ENCODE measurements at regions not wholly inside any gene's neighbourhood (a gene's known extent, or its start where the extent isn't known, plus 50 kb on each side); places are given as distances from the start of the nearest gene placed in this dataset.

- WGBS, 5 donors = 78 to 85% (median 84%) methylated on average over 2 of the region's 2 CpGs
- TF ChIP-seq POLR2A (IDR thresholded peaks at IDR 0.05) (no peak), CTCF (IDR thresholded peaks at IDR 0.05) (no peak), POLR2AphosphoS5 (IDR thresholded peaks at IDR 0.05) (no peak), EP300 (IDR thresholded peaks at IDR 0.05) (no peak)
- Histone ChIP-seq H3K9me3 (no peaks in the 10 kb centered on the region), H3K4me3 (no peak overlapping the region), H3K36me3 (no peaks in the 10 kb centered on the region), H3K27me3 (no peaks in the 10 kb centered on the region), H3K27ac (no peak overlapping the region), H3K4me1 (no peaks in the 10 kb centered on the region)
- no peak for DNase-seq
- intact Hi-C loops (cut with DNase I; ENCODE audit: low total_unique reads) = no loop called here
These were observed 102.3 kb upstream of the CCN2 start for GRCh38 chr6:132053511-132053910.

GRCh38 chr6:132052096-132052495, 100.9 kb upstream of the CCN2 start:
- intact Hi-C loops (cut with DNase I; ENCODE audit: low total_unique reads) = no loop called here
- no peak overlapping the region for H3K27ac ChIP-seq
- 22 to 68% (median 60%) methylated on average over 1 of the region's 1 CpG for WGBS, 5 donors
- H3K36me3 ChIP-seq = no peaks in the 10 kb centered on the region
- no peak overlapping the region for H3K4me3 ChIP-seq
- H3K9me3 ChIP-seq = peaks cover 0 to 4% (median 0%) of the 10 kb centered on the region in 4 donors
- TF ChIP-seq CTCF (IDR thresholded peaks at IDR 0.05) (no peak), POLR2AphosphoS5 (IDR thresholded peaks at IDR 0.05) (no peak), POLR2A (IDR thresholded peaks at IDR 0.05) (no peak), EP300 (IDR thresholded peaks at IDR 0.05) (no peak)
- H3K27me3 ChIP-seq = no peaks in the 10 kb centered on the region
- DNase-seq = no peak
- H3K4me1 ChIP-seq = no peaks in the 10 kb centered on the region

- H3K27ac ChIP-seq = no peak overlapping the region
- no peaks in the 10 kb centered on the region for H3K36me3 ChIP-seq
- H3K9me3 ChIP-seq = peaks cover 0 to 4% (median 0%) of the 10 kb centered on the region in 4 donors
- no peaks in the 10 kb centered on the region for H3K27me3 ChIP-seq
- TF ChIP-seq POLR2AphosphoS5 (IDR thresholded peaks at IDR 0.05) (no peak), EP300 (IDR thresholded peaks at IDR 0.05) (no peak), CTCF (IDR thresholded peaks at IDR 0.05) (no peak), POLR2A (IDR thresholded peaks at IDR 0.05) (no peak)
- no peak for DNase-seq
- 96 to 100% (median 98%) methylated on average over 1 of the region's 1 CpG for WGBS, 5 donors
- H3K4me3 ChIP-seq = no peak overlapping the region
- intact Hi-C loops (cut with DNase I; ENCODE audit: low total_unique reads) = no loop called here
- H3K4me1 ChIP-seq = no peaks in the 10 kb centered on the region
These were observed 94.7 kb upstream of the CCN2 start for GRCh38 chr6:132045877-132046276.

- TF ChIP-seq POLR2A (IDR thresholded peaks at IDR 0.05) (no peak), CTCF (IDR thresholded peaks at IDR 0.05) (no peak), POLR2AphosphoS5 (IDR thresholded peaks at IDR 0.05) (no peak), EP300 (IDR thresholded peaks at IDR 0.05) (no peak)
- DNase-seq = no peak
- H3K9me3 ChIP-seq = peaks cover 0 to under 1% (median 0%) of the 10 kb centered on the region in 4 donors
- H3K36me3 ChIP-seq = no peaks in the 10 kb centered on the region
- H3K27ac ChIP-seq = no peak overlapping the region
- intact Hi-C loops (cut with DNase I; ENCODE audit: low total_unique reads) = no loop called here
- H3K4me1 ChIP-seq = no peaks in the 10 kb centered on the region
- H3K27me3 ChIP-seq = no peaks in the 10 kb centered on the region
- no peak overlapping the region for H3K4me3 ChIP-seq
- 70 to 90% (median 81%) methylated on average over 5 of the region's 5 CpGs for WGBS, 5 donors
These were observed 92.0 kb upstream of the CCN2 start for GRCh38 chr6:132043148-132043547.

Data from stomach (tissue), 8 donors.